ENCODE measurements at regions not wholly inside any gene's neighbourhood (a gene's known extent, or its start where the extent isn't known, plus 50 kb on each side); places are given as distances from the start of the nearest gene placed in this dataset.

DNA sequence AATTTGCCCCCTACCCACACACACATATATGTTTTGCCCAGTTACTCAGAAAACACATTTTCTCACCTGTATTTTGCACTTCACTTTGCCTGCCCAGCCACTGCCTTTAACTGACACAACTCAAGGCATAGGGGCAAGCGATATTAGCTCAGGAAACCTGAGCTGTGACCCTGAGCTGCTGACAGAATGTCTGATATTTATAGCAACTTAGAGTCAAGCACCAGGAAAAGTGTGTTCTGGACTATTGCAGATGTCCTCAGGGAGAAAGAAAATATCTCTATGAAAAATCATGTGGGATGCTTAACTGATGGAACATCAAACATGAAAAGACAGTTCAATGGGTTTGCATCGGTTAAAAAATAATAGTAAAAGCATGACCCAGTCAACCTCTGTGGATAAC is 63.9 kb upstream of the SLC35C1 start:
- ChIA-PET POLR2A (no interaction called here), CTCF (interaction anchor here (1.1 kb wide), 1 partner anchor 31 kb away, joined by 3 read pairs; no protein-coding TSS in a partner anchor), RAD21 (ENCODE audit: low non-redundant PET in 1 of 2, low total read pairs in 2 of 2, uncharacterized antibody in 2 of 2, unreplicated experiment in 2 of 2) (no interaction called here)
- no peak for DNase-seq (ENCODE audit: low read depth, low spot score)
- Histone ChIP-seq H3K9ac (ENCODE audit: low read length) (no peak overlapping the region), H3K9me2 (ENCODE audit: insufficient read depth) (no peaks in the 10 kb centered on the region), H3K4me3 (replicated peaks in 1 of 2; ENCODE audit: low read depth in 1 of 2, low read length in 2 of 2) (no peak overlapping the region), H2AFZ (ENCODE audit: low read depth, low read length, poor library complexity, severe bottlenecking) (no peak overlapping the region), H3K79me2 (ENCODE audit: insufficient read depth, low read length) (no peaks in the 10 kb centered on the region), H4K20me1 (ENCODE audit: insufficient read depth) (no peaks in the 10 kb centered on the region), H3K4me2 (ENCODE audit: low read length) (no peak overlapping the region), H3K4me1 (ENCODE audit: control insufficient read depth in 1 of 2, insufficient read depth in 2 of 2, low read length in 2 of 2) (peaks cover 0 to 12% of the 10 kb centered on the region in 2 experiments; a peak in 2 of 4 replicates), H3K9me3 (ENCODE audit: control insufficient read depth in 1 of 2, insufficient read depth in 1 of 2, low read depth in 1 of 2, low read length in 2 of 2) (no peaks in the 10 kb centered on the region), H3K27ac (ENCODE audit: low read depth, low read length) (no peak overlapping the region), H3K36me3 (ENCODE audit: control insufficient read depth in 1 of 2, insufficient read depth in 2 of 2, low read length in 2 of 2) (no peaks in the 10 kb centered on the region), H3K27me3 (ENCODE audit: insufficient read depth, low read length) (no peaks in the 10 kb centered on the region; the same call in 1 of the 2 replicates)
- ATAC-seq: no peak
- TF ChIP-seq ZFX (IDR thresholded peaks at IDR 0.05) (no peak), POLR2A (IDR thresholded peaks at IDR 0.05; ENCODE audit: borderline replicate concordance, extremely low read depth, insufficient read depth, insufficient read length) (no peak), EZH2phosphoT487 (IDR thresholded peaks at IDR 0.05; ENCODE audit: borderline replicate concordance) (no peak), FOSL1 (IDR thresholded peaks at IDR 0.05; ENCODE audit: low read depth) (no peak), POLR2AphosphoS5 (IDR thresholded peaks at IDR 0.05; ENCODE audit: low read depth, low read length) (no peak), ZNF274 (IDR thresholded peaks at IDR 0.05; ENCODE audit: low read depth, low read length) (no peak), EZH2 (IDR thresholded peaks at IDR 0.05) (no peak), CBX3 (IDR thresholded peaks at IDR 0.05; ENCODE audit: low read depth) (no peak), TCF7L2 (IDR thresholded peaks at IDR 0.05; ENCODE audit: borderline replicate concordance, extremely low read depth, insufficient read depth, insufficient read length) (no peak), YY1 (IDR thresholded peaks at IDR 0.05; ENCODE audit: extremely low read depth, insufficient replicate concordance, low read depth, low read length) (no peak), EGR1 (IDR thresholded peaks at IDR 0.05; ENCODE audit: low read depth) (no peak), ELF1 (IDR thresholded peaks at IDR 0.05; ENCODE audit: borderline replicate concordance, low read depth) (no peak)
- intact Hi-C loops (cut with micrococcal nuclease): no loop called here
- BruUV-seq (replicated peaks): no TSS peak

- Histone ChIP-seq H3K4me2 (ENCODE audit: low read length) (no peak overlapping the region), H3K36me3 (ENCODE audit: control insufficient read depth in 1 of 2, insufficient read depth in 2 of 2, low read length in 2 of 2) (no peaks in the 10 kb centered on the region), H3K9me2 (ENCODE audit: insufficient read depth) (no peaks in the 10 kb centered on the region), H3K27me3 (ENCODE audit: insufficient read depth, low read length) (no peaks in the 10 kb centered on the region; the same call in 1 of the 2 replicates), H3K4me1 (ENCODE audit: control insufficient read depth in 1 of 2, insufficient read depth in 2 of 2, low read length in 2 of 2) (peaks cover 0 to 12% of the 10 kb centered on the region in 2 experiments; a peak in 2 of 4 replicates), H3K9ac (ENCODE audit: low read length) (no peak overlapping the region), H3K4me3 (replicated peaks in 1 of 2; ENCODE audit: low read depth in 1 of 2, low read length in 2 of 2) (no peak overlapping the region), H3K79me2 (ENCODE audit: insufficient read depth, low read length) (no peaks in the 10 kb centered on the region), H3K9me3 (ENCODE audit: control insufficient read depth in 1 of 2, insufficient read depth in 1 of 2, low read depth in 1 of 2, low read length in 2 of 2) (no peaks in the 10 kb centered on the region), H3K27ac (ENCODE audit: low read depth, low read length) (no peak overlapping the region), H4K20me1 (ENCODE audit: insufficient read depth) (no peaks in the 10 kb centered on the region), H2AFZ (ENCODE audit: low read depth, low read length, poor library complexity, severe bottlenecking) (no peak overlapping the region)
- intact Hi-C loops (cut with micrococcal nuclease): no loop called here
- RAD21 ChIA-PET (ENCODE audit: low non-redundant PET in 1 of 2, low total read pairs in 2 of 2, uncharacterized antibody in 2 of 2, unreplicated experiment in 2 of 2): no interaction called here
- no peak for DNase-seq (ENCODE audit: low read depth, low spot score)
- ATAC-seq: no peak
- POLR2A ChIA-PET: no interaction called here
- CTCF ChIA-PET: interaction anchor here (1.1 kb wide), 1 partner anchor 32 kb away, joined by 3 read pairs; no protein-coding TSS in a partner anchor
- no TSS peak for BruUV-seq (replicated peaks)
- TF ChIP-seq SP1 (IDR thresholded peaks at IDR 0.05; ENCODE audit: low read depth) (no peak), JUND (IDR thresholded peaks at IDR 0.05) (no peak), REST (IDR thresholded peaks at IDR 0.05; ENCODE audit: low read depth) (no peak), YY1 (IDR thresholded peaks at IDR 0.05; ENCODE audit: extremely low read depth, insufficient replicate concordance, low read depth, low read length) (no peak), EGR1 (IDR thresholded peaks at IDR 0.05; ENCODE audit: low read depth) (no peak)
- TF ChIP-seq, protein P1, sequence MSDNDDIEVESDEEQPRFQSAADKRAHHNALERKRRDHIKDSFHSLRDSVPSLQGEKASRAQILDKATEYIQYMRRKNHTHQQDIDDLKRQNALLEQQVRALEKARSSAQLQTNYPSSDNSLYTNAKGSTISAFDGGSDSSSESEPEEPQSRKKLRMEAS (IDR thresholded peaks at IDR 0.05): no peak
- TF ChIP-seq, protein P2, sequence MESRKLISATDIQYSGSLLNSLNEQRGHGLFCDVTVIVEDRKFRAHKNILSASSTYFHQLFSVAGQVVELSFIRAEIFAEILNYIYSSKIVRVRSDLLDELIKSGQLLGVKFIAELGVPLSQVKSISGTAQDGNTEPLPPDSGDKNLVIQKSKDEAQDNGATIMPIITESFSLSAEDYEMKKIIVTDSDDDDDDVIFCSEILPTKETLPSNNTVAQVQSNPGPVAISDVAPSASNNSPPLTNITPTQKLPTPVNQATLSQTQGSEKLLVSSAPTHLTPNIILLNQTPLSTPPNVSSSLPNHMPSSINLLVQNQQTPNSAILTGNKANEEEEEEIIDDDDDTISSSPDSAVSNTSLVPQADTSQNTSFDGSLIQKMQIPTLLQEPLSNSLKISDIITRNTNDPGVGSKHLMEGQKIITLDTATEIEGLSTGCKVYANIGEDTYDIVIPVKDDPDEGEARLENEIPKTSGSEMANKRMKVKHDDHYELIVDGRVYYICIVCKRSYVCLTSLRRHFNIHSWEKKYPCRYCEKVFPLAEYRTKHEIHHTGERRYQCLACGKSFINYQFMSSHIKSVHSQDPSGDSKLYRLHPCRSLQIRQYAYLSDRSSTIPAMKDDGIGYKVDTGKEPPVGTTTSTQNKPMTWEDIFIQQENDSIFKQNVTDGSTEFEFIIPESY (IDR thresholded peaks at IDR 0.05; ENCODE audit: extremely low read depth, insufficient replicate concordance, low read length): no peak
Measured at GRCh38 chr11:45739866-45740265, 65.1 kb upstream of the SLC35C1 start.
